Upper lobe of left lung (tissue), 6 donors: ENCODE measurements at regions not wholly inside any gene's neighbourhood (a gene's known extent, or its start where the extent isn't known, plus 50 kb on each side); places are given as distances from the start of the nearest gene placed in this dataset.

Source experiments
- ATAC-seq, 2 donors: fragments of 200-7000 bp; cut with Tn5 transposase; one replicate each; pipeline ENCODE4 v1.9.1; 2022; ENCODE audit warnings: mild to moderate bottlenecking in 2 of 2, moderate library complexity in 2 of 2; ENCODE audit not compliant: low FRiP score in 2 of 2
- DNase-seq, 2 donors: peaks; one replicate each; pipeline ENCODE4 v3.0.0-alpha.2; 2019 to 2020
- H3K27ac ChIP-seq, 4 donors: fragments of 200-600 bp; sonication (generic); one replicate each; pipeline ENCODE4 v1.5.1; 2016 to 2019
- H3K27me3 ChIP-seq, 4 donors: fragments of 200-600 bp; sonication (generic); one replicate each; pipeline ENCODE4 v1.5.1; 2017 to 2019
- H3K36me3 ChIP-seq, 4 donors: fragments of 200-600 bp; sonication (generic); one replicate each; pipeline ENCODE4 v1.5.1; 2016 to 2019
- H3K4me1 ChIP-seq, 4 donors: fragments of 200-600 bp; sonication (generic); one replicate each; pipeline ENCODE4 v1.5.1; 2018 to 2019
- H3K4me3 ChIP-seq, 4 donors: fragments of 200-600 bp; sonication (generic); one replicate each; pipeline ENCODE4 v1.5.1; 2017 to 2019; ENCODE audit warnings: mild to moderate bottlenecking in 2 of 4, moderate library complexity in 1 of 4
- H3K9me3 ChIP-seq, 4 donors: fragments of 200-600 bp; sonication (generic); one replicate each; pipeline ENCODE4 v1.5.1; 2018 to 2019
- EP300 ChIP-seq, 4 donors: sonication (generic); formaldehyde crosslinking; IDR thresholded peaks; one replicate each; pipeline ENCODE4 v1.5.1; 2017; ENCODE audit warnings: antibody characterized with exemption in 4 of 4, control low read depth in 2 of 4
- POLR2A ChIP-seq, 4 donors: fragments of 450-650 bp; IDR thresholded peaks; one replicate each; pipeline ENCODE4 v1.5.1; 2016 to 2017; ENCODE audit warnings: antibody characterized with exemption in 4 of 4, mild to moderate bottlenecking in 2 of 4
- POLR2AphosphoS5 ChIP-seq, 2 donors: sonication (generic); formaldehyde crosslinking; IDR thresholded peaks; one replicate each; pipeline ENCODE4 v1.5.1; 2017; ENCODE audit warnings: antibody characterized with exemption in 2 of 2
- WGBS, 2 donors: methylation state at CpG; one replicate each; pipeline ENCODE4 v1.1.5; 2017 to 2018; 5-methylcytosine and 5-hydroxymethylcytosine counted together
- TF ChIP-seq, protein P1 (sequence below), 6 experiments: fragments of 450-650 bp in 4 of 6; fragments of 200-600 bp in 2 of 6; sonication (generic) in 2 of 6; IDR thresholded peaks; one replicate each; pipeline ENCODE4 v1.5.1; 2016 to 2019; ENCODE audit warnings: antibody characterized with exemption in 6 of 6
- donor health status: DM: no; HTN: no; CAD: no; lungs with moderate emphysema.
- donor health status: DM: no; HTN: yes; CAD: no; lungs with severe emphysema.

DNA sequence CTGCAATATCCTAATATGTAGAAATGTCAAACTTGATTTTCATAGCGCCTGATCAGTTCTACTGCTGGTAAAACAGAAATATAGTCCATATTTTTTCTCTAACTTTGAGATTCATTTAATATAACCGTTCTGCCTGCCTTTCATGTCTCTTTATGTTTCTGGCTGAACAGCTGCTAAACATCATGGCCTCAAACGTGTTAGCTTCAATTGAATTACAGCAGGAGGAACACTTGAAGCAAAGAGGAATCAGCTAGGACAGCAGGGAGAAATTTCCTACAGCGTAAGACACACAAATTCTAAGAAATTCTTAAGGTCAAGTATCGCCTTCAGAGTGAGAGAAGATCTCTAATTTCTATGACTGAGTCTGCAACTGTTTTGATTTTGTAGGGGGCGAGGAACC is 433.2 kb downstream of the FBXO15 start:
- ATAC-seq: no peak
- 64 to 65% methylated on average over 6 of the region's 6 CpGs for WGBS, 2 donors

DNA sequence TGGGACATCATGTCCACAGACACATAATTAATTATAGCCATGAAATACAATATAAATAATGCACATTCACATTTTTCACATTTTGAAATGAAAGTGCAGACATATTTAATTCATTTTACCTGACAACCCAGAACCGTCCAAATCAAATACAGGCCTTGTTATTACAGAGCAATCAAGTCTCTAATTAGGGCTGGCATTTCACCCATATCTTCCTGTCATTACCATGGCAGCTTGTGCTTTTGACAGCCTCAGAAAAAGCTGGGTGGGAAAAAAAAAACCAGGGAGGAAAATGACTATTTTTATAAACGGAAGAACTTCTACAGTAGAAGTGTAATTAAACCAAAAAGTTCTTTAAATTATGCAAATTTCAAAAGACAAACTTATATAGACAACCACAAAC is 436.4 kb downstream of the FBXO15 start:
- ATAC-seq (no peak), DNase-seq (no peak)
- Histone ChIP-seq H3K9me3 (no peaks in the 10 kb centered on the region), H3K4me1 (no peaks in the 10 kb centered on the region), H3K36me3 (no peaks in the 10 kb centered on the region), H3K27me3 (no peaks in the 10 kb centered on the region), H3K4me3 (no peak overlapping the region), H3K27ac (no peak overlapping the region)
- WGBS, 2 donors: 73 to 75% methylated on average over 2 of the region's 2 CpGs
- TF ChIP-seq, protein P1, sequence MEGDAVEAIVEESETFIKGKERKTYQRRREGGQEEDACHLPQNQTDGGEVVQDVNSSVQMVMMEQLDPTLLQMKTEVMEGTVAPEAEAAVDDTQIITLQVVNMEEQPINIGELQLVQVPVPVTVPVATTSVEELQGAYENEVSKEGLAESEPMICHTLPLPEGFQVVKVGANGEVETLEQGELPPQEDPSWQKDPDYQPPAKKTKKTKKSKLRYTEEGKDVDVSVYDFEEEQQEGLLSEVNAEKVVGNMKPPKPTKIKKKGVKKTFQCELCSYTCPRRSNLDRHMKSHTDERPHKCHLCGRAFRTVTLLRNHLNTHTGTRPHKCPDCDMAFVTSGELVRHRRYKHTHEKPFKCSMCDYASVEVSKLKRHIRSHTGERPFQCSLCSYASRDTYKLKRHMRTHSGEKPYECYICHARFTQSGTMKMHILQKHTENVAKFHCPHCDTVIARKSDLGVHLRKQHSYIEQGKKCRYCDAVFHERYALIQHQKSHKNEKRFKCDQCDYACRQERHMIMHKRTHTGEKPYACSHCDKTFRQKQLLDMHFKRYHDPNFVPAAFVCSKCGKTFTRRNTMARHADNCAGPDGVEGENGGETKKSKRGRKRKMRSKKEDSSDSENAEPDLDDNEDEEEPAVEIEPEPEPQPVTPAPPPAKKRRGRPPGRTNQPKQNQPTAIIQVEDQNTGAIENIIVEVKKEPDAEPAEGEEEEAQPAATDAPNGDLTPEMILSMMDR (IDR thresholded peaks at IDR 0.05): no peak
- TF ChIP-seq POLR2A (IDR thresholded peaks at IDR 0.05) (no peak), POLR2AphosphoS5 (IDR thresholded peaks at IDR 0.05) (no peak), EP300 (IDR thresholded peaks at IDR 0.05) (no peak)

More for the DNA sequence above, 433.2 kb downstream of the FBXO15 start:
- DNase-seq: no peak
- no peaks in the 10 kb centered on the region for H3K4me1 ChIP-seq
- no peaks in the 10 kb centered on the region for H3K9me3 ChIP-seq
- H3K36me3 ChIP-seq: no peaks in the 10 kb centered on the region
- no peak for TF ChIP-seq POLR2AphosphoS5 (IDR thresholded peaks at IDR 0.05)
- TF ChIP-seq, protein P1 (IDR thresholded peaks at IDR 0.05): no peak
- no peak for TF ChIP-seq POLR2A (IDR thresholded peaks at IDR 0.05)
- TF ChIP-seq EP300 (IDR thresholded peaks at IDR 0.05): no peak
- H3K27ac ChIP-seq: no peak overlapping the region
- H3K4me3 ChIP-seq: no peak overlapping the region
- H3K27me3 ChIP-seq: no peaks in the 10 kb centered on the region

DNA sequence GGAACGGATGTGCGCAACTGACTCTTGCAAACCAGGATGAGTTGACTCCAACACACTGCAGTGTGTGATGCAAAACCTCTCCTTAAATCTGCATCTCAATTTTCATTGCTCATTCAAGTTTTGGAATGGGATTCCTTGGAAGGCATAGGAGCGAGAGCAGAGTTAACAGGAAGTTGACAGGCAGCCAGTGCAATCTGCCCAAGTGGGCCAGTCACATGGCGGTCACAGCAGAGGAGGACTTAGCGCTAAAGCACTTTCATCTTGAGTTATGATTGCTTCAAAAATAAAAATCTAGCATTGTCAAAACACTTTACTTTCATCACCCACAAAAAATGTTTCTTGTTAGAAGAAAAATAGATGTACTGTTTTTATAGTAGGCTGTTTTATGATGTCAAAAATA is 439.0 kb downstream of the FBXO15 start:
- 80 to 92% methylated on average over 5 of the region's 5 CpGs for WGBS, 2 donors
- H3K27me3 ChIP-seq: no peaks in the 10 kb centered on the region
- H3K27ac ChIP-seq: no peak overlapping the region
- no peak for DNase-seq
- H3K4me1 ChIP-seq: no peaks in the 10 kb centered on the region
- no peak for ATAC-seq
- no peaks in the 10 kb centered on the region for H3K36me3 ChIP-seq
- no peaks in the 10 kb centered on the region for H3K9me3 ChIP-seq
- TF ChIP-seq EP300 (IDR thresholded peaks at IDR 0.05): no peak
- no peak for TF ChIP-seq POLR2AphosphoS5 (IDR thresholded peaks at IDR 0.05)
- no peak for TF ChIP-seq POLR2A (IDR thresholded peaks at IDR 0.05)
- TF ChIP-seq, protein P1 (IDR thresholded peaks at IDR 0.05): no peak
- no peak overlapping the region for H3K4me3 ChIP-seq

DNA sequence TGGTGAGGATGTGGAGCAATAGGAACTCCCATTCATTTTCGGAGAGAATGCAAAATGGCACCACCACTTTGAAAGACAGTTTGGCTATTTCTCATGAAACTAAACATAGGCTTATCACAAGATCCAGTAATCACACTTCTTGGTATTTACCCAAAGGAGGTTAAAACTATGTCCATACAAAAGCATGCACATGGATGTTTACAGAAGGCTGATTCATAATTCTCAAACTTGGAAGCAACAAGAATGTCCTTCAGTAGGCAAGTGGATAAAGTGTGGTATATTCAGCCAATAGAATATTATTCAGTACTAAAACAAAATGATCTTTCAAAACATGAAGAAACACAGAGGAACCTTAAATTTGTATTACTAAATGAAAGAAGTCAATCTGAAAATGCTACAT is 440.6 kb downstream of the FBXO15 start:
- H3K4me1 ChIP-seq: no peaks in the 10 kb centered on the region
- no peaks in the 10 kb centered on the region for H3K9me3 ChIP-seq
- no peak for DNase-seq
- no peaks in the 10 kb centered on the region for H3K27me3 ChIP-seq
- no peak overlapping the region for H3K4me3 ChIP-seq
- H3K36me3 ChIP-seq: no peaks in the 10 kb centered on the region
- TF ChIP-seq, protein P1 (IDR thresholded peaks at IDR 0.05): no peak
- TF ChIP-seq EP300 (IDR thresholded peaks at IDR 0.05) (no peak), POLR2A (IDR thresholded peaks at IDR 0.05) (no peak)
- no peak overlapping the region for H3K27ac ChIP-seq
- no peak for ATAC-seq
- 81 to 86% methylated on average over 1 of the region's 1 CpG for WGBS, 2 donors

DNA sequence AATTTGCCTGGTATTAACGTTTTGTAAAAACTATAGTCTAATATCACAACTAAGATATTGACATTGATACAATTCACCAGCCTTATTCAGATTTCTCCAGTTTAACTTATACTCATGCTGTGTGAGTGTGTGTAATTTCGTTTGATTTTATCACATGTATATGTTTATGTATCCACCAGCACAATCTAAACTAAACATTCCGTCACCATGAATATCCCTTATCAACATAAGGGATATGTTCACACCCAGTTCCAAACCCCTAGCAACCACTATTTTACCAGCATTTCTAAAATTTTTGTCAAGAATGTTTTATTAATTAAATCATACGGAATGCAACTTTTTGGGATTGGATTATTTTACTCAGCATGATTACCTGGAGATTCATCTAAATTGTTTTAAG is 450.3 kb downstream of the FBXO15 start:
- Histone ChIP-seq H3K4me1 (no peaks in the 10 kb centered on the region), H3K4me3 (no peak overlapping the region), H3K27ac (no peak overlapping the region), H3K9me3 (no peaks in the 10 kb centered on the region), H3K36me3 (no peaks in the 10 kb centered on the region), H3K27me3 (no peaks in the 10 kb centered on the region)
- TF ChIP-seq POLR2A (IDR thresholded peaks at IDR 0.05): no peak
- no peak for TF ChIP-seq POLR2AphosphoS5 (IDR thresholded peaks at IDR 0.05)
- TF ChIP-seq EP300 (IDR thresholded peaks at IDR 0.05): no peak
- DNase-seq (no peak), ATAC-seq (no peak)
- WGBS, 2 donors: 55 to 65% methylated on average over 4 of the region's 4 CpGs
